Transverse colon (tissue), 4 donors: ENCODE measurements at regions not wholly inside any gene's neighbourhood (a gene's known extent, or its start where the extent isn't known, plus 50 kb on each side); places are given as distances from the start of the nearest gene placed in this dataset.
"Not testable (repeated sequence)": the region's sequence is repeated elsewhere in the genome, so short reads cannot be mapped to it uniquely, and the experiment has no call there.

ENCODE experiments used
- DNase-seq: peaks from one replicate; pipeline ENCODE4 v3.0.0-alpha.2; 2019
- H3K27ac ChIP-seq, 4 donors: fragments of 200-600 bp; sonication (generic); 2 replicates each; pipeline ENCODE4 v1.5.1; 2016 to 2018; ENCODE audit warnings: inconsistent platforms in 4 of 4
- H3K27me3 ChIP-seq: fragments of 200-600 bp; sonication (generic); 2 replicates; pipeline ENCODE4 v1.5.1; 2017; ENCODE audit warnings: inconsistent platforms
- H3K36me3 ChIP-seq, 4 donors: fragments of 200-600 bp; sonication (generic); 2 replicates each; pipeline ENCODE4 v1.5.1; 2017 to 2019; ENCODE audit warnings: inconsistent platforms in 4 of 4
- H3K4me1 ChIP-seq, 4 donors: fragments of 200-600 bp; sonication (generic); 2 replicates each; pipeline ENCODE4 v1.5.1; 2017 to 2020; ENCODE audit warnings: inconsistent platforms in 4 of 4
- H3K4me3 ChIP-seq, 4 donors: fragments of 200-600 bp; sonication (generic); 1 replicate in 1 of 4; 2 replicates in 3 of 4; pipeline versions ENCODE4 v1.5.1 to v1.6.1; 2017 to 2019; ENCODE audit warnings: inconsistent platforms in 4 of 4
- H3K9me3 ChIP-seq, 2 donors: fragments of 200-600 bp; sonication (generic); 2 replicates each; pipeline ENCODE4 v1.5.1; 2017 to 2019; ENCODE audit warnings: inconsistent platforms in 2 of 2
- EP300 ChIP-seq: sonication (generic); formaldehyde crosslinking; IDR thresholded peaks from one replicate; pipeline ENCODE4 v1.6.1; 2017; ENCODE audit warnings: antibody characterized with exemption, low read depth
- POLR2A ChIP-seq: fragments of 450-650 bp; IDR thresholded peaks from one replicate; pipeline ENCODE4 v1.6.1; 2016; ENCODE audit warnings: antibody characterized with exemption, mild to moderate bottlenecking, moderate library complexity
- POLR2AphosphoS5 ChIP-seq, 3 donors: sonication (generic); formaldehyde crosslinking; IDR thresholded peaks; one replicate each; pipeline ENCODE4 v1.6.1; 2016; ENCODE audit warnings: antibody characterized with exemption in 3 of 3
- WGBS, 2 donors: methylation state at CpG; one replicate each; pipeline ENCODE4 v1.1.5; 2018; ENCODE audit warnings: low coverage in 1 of 2; 5-methylcytosine and 5-hydroxymethylcytosine counted together
- in situ Hi-C, 4 donors: fragments of 200-750 bp; cut with MboI; loops; one replicate each; pipeline versions ENCODE4 v1.15.0 to v1.15.1; 2017; ENCODE audit warnings: low sequenced_read_pairs in 3 of 4, low pct_ligation_motif_present in 1 of 4, low pct_unique_long_range_greater_than_20kb in 1 of 4
- intact Hi-C: fragments of 100-400 bp; cut with DNase I; formaldehyde crosslinking; loops from one replicate; pipeline ENCODE4 v1.15.1; 2023; ENCODE audit warnings: low total_unique reads
- TF ChIP-seq, protein P1 (sequence below), 5 experiments: fragments of 200-600 bp in 3 of 5; fragments of 450-650 bp in 2 of 5; sonication (generic) in 3 of 5; IDR thresholded peaks; 1 replicate in 2 of 5; 2 replicates in 3 of 5; pipeline ENCODE4 v1.5.1; 2016 to 2017; ENCODE audit warnings: antibody characterized with exemption in 5 of 5, inconsistent platforms in 3 of 5, mild to moderate bottlenecking in 2 of 5, moderate library complexity in 1 of 5

DNA sequence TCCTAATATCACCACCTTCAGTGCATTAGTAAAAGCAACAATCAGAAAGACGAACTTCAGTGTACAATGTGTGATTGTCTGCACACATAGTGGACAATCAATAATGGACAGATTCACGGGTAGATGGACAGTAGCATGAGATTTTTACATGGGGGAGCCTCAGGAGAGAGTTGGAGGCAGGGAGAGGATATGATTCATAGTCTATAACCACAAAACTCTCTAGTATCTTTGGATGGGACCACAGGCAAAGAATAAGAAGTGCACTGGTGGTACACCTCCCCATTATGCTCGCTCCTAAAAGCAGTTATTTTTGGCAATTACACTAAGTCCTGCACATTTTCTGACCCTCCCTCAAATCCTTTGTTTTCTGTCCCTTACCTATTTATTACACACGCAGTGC, 624.4 kb upstream of the ACTRT1 start:
- Histone ChIP-seq H3K4me3 (no peak overlapping the region), H3K9me3 (no peaks in the 10 kb centered on the region), H3K27ac (no peak overlapping the region), H3K4me1 (no peaks in the 10 kb centered on the region), H3K27me3 (no peaks in the 10 kb centered on the region), H3K36me3 (no peaks in the 10 kb centered on the region)
- DNase-seq = no peak
- 67 to 100% methylated on average over 2 to 4 of the region's 4 CpGs for WGBS, 2 donors
- in situ Hi-C loops (no loop called here), intact Hi-C loops (no loop called here)
- no peak for TF ChIP-seq POLR2AphosphoS5 (IDR thresholded peaks at IDR 0.05)
- no peak for TF ChIP-seq POLR2A
- TF ChIP-seq, protein P1, sequence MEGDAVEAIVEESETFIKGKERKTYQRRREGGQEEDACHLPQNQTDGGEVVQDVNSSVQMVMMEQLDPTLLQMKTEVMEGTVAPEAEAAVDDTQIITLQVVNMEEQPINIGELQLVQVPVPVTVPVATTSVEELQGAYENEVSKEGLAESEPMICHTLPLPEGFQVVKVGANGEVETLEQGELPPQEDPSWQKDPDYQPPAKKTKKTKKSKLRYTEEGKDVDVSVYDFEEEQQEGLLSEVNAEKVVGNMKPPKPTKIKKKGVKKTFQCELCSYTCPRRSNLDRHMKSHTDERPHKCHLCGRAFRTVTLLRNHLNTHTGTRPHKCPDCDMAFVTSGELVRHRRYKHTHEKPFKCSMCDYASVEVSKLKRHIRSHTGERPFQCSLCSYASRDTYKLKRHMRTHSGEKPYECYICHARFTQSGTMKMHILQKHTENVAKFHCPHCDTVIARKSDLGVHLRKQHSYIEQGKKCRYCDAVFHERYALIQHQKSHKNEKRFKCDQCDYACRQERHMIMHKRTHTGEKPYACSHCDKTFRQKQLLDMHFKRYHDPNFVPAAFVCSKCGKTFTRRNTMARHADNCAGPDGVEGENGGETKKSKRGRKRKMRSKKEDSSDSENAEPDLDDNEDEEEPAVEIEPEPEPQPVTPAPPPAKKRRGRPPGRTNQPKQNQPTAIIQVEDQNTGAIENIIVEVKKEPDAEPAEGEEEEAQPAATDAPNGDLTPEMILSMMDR (IDR thresholded peaks at IDR 0.05) = no peak
- TF ChIP-seq EP300 = no peak

DNA sequence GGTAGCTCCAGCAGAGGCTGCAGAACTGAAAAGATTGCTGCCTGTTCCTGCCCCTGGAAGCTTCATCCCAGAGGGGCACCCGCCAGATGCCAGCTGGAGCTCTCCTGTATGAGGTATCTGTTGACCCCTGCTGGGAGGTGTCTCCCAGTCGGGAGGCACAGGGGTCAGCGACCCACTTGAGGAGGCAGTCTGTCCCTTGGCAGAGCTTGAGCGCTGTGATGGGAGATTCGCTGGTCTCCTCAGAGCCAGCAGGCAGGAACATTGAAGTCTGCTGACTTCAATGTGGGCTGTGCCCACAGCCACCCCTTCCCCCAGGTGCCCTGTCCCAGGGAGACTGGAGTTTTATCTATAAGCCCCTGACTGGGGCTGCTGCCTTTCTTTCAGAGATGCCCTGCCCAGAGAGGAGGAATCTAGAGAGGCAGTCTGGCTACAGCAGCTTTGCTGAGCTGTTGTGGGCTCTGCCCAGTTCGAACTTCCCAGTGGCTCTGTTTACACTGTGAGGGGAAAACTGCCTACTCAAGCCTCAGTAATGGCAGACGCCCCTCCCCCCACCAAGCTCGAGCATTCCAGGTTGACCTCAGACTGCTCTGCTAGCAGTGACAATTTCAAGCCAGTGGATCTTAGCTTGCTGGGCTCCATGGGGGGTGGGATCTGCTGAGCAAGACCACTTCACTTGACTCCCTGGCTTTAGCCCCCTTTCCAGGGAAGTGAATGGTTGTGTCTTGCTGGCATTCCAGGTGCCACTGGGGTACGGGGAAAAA, 622.3 kb upstream of the ACTRT1 start:
- H3K9me3 ChIP-seq, H3K27me3 ChIP-seq, H3K4me1 ChIP-seq, intact Hi-C loops, in situ Hi-C loops, H3K36me3 ChIP-seq, H3K27ac ChIP-seq, DNase-seq, H3K4me3 ChIP-seq: not testable (repeated sequence)
- 73% methylated on average over 9 of the region's 9 CpGs; no CpG with 5 or more reads in 1 of the 2 donors for WGBS, 2 donors

DNA sequence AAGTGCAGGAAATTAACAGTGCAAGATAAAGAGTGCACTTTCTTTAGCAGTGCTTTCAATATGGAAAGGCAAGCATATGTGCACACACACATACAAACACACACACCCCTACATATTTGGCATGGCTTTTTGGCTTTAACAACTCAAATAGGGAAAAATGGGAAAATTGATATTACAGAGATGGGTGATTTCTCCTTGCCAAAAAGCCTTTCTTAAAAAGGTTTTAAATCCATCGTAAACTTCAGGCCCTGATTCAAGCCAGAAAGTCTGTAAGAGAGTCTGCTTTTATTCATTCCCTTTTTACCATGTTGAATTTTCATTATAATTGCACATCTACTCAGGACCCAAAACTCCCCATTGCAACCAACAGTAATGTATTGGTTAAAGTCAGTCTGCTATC, 612.0 kb upstream of the ACTRT1 start:
- 70 to 71% methylated on average over 1 of the region's 1 CpG for WGBS, 2 donors
- intact Hi-C loops (no loop called here), in situ Hi-C loops (no loop called here)
- DNase-seq = no peak
- no peaks in the 10 kb centered on the region for H3K4me1 ChIP-seq
- no peaks in the 10 kb centered on the region for H3K36me3 ChIP-seq
- no peak overlapping the region for H3K27ac ChIP-seq
- TF ChIP-seq EP300 = no peak
- TF ChIP-seq POLR2A = no peak
- H3K9me3 ChIP-seq = no peaks in the 10 kb centered on the region
- H3K27me3 ChIP-seq = no peaks in the 10 kb centered on the region
- no peak overlapping the region for H3K4me3 ChIP-seq

DNA sequence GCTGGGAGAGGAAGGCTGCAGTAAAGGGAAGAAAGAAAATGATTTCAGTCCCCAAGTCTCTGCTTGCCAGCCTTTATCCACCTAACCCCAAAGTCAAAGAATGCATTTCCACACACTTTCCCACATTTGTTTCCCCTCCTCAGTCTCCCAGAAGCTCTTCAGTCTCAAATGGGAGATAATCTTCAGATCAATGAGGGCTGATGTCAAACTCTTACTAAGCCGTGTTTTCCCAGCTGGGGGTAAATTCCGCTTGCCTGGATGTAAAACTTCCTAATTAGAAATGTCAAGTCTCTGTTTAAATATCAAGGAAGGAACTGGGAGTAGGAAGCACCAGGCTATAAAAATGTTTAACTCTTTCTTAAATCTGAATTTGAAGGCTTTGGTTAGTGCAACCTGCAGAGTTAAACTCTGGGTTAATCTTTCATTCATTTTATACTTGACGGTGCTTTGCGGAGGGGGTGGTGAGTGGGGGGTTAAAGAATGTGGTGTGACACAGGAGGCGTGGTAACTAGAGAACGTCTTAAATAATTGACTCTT, 601.4 kb upstream of the ACTRT1 start:
- TF ChIP-seq, protein P1 (IDR thresholded peaks at IDR 0.05) = no peak
- Histone ChIP-seq H3K9me3 (no peaks in the 10 kb centered on the region), H3K4me1 (no peaks in the 10 kb centered on the region), H3K27ac (no peak overlapping the region), H3K36me3 (no peaks in the 10 kb centered on the region), H3K27me3 (no peaks in the 10 kb centered on the region), H3K4me3 (no peak overlapping the region)
- in situ Hi-C loops (no loop called here), intact Hi-C loops (no loop called here)
- DNase-seq = no peak
- 44 to 57% methylated on average over 3 to 6 of the region's 6 CpGs for WGBS, 2 donors

DNA sequence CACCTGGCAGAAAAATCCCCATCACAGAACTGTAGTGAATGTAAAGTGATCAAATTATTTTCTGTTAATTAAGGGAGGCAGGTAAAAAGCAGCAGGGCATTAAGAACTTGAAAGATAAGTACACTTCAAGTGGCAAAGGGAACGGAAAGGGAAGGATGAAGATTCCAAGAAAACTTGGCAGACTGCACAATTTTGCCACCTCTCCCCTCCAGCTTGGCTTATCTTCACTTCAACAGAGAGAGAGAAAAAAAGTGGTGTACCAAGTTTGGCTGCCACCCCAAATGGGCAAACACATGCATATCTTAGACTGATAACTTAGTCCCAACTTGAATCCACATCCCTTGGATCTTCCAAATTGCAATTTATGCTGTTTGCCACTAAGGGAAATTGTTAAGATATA, 598.1 kb upstream of the ACTRT1 start:
- H3K4me3 ChIP-seq = no peak overlapping the region
- intact Hi-C loops = no loop called here
- no peak overlapping the region for H3K27ac ChIP-seq
- no peaks in the 10 kb centered on the region for H3K4me1 ChIP-seq
- WGBS, 2 donors = 66% methylated on average over 1 of the region's 1 CpG; no CpG with 5 or more reads in 1 of the 2 donors
- no peaks in the 10 kb centered on the region for H3K36me3 ChIP-seq
- no peak for DNase-seq
- TF ChIP-seq EP300 (no peak), POLR2A (no peak), POLR2AphosphoS5 (IDR thresholded peaks at IDR 0.05) (no peak)
- TF ChIP-seq, protein P1 (IDR thresholded peaks at IDR 0.05) = no peak
- in situ Hi-C loops = no loop called here
- no peaks in the 10 kb centered on the region for H3K27me3 ChIP-seq
- no peaks in the 10 kb centered on the region for H3K9me3 ChIP-seq
